ENCODE measurements at regions not wholly inside any gene's neighbourhood (a gene's known extent, or its start where the extent isn't known, plus 50 kb on each side); places are given as distances from the start of the nearest gene placed in this dataset.

DNA sequence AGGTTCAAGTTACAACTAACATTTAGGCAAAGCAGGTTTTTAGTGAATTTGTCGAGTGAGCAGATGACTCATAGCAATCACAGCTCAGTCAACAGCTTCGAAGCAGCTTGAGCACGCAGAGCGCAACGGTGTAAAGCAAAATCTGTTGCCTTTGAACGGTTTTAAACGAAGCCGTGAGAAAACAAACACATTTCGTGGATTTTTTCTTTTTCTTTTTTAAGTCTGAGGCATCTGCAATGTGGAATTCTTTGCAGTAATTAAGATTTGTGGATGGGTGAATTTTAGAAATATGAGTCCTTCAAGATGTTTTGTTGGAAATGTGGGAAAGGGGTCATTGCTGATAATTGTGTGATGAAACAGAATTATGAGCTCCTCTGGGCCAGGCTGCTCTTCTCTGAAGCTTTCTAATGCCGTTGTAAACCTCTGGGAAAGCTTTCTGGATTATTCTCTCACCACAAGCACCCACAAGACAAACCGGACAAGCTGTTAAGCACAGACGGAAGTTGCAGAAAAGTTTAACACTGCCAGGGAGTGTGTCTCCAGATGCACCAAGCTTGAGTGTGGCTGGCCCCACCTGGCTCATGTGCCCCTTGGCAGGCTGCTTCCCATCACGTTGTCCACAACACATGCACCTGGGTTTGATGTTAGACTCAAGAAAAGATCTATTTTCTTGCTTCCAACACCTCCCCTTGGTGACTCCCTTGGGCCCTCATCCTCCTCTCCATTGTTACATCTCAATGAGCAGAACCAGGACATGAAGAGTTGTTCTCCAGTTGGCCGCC, 224.7 kb downstream of the ACKR3 start:
- Histone ChIP-seq H3K9me3 (ENCODE audit: control insufficient read depth in 2 of 3, low read length in 3 of 3) (no peaks in the 10 kb centered on the region), H3K27ac (ENCODE audit: low read depth, low read length) (no peak overlapping the region), H3K4me1 (ENCODE audit: control insufficient read depth in 2 of 2, insufficient read depth in 2 of 2, low read length in 2 of 2) (no peaks in the 10 kb centered on the region), H3K27me3 (ENCODE audit: control insufficient read depth in 2 of 2, insufficient read depth in 2 of 2, low read length in 2 of 2) (no peaks in the 10 kb centered on the region), H3K36me3 (ENCODE audit: control insufficient read depth in 2 of 3, insufficient read depth in 3 of 3, low read length in 3 of 3) (no peaks in the 10 kb centered on the region), H3K4me3 (ENCODE audit: low read length) (no peak overlapping the region)
- intact Hi-C loops (cut with micrococcal nuclease), result no loop called here
- peaks cover 9 to 28% (median 10%) of the 10 kb centered on the region in 5 donors for H3K27me3 Mint-ChIP-seq
- no peaks in the 10 kb centered on the region for H3K36me3 Mint-ChIP-seq
- no peak overlapping the region for H3K27ac Mint-ChIP-seq
- ATAC-seq (no peak), DNase-seq (no peak)
- POLR2A ChIA-PET, result no interaction called here
- no peaks in the 10 kb centered on the region for H3K4me1 Mint-ChIP-seq
- CTCF ChIA-PET, result interaction anchor here (0.6 to 0.7 kb wide), 2 partner anchors 47 to 86 kb away, joined by 3 to 6 read pairs; no protein-coding TSS in a partner anchor
- no peak overlapping the region for H3K4me3 Mint-ChIP-seq
- H3K9me3 Mint-ChIP-seq, result peaks cover 0 to 3% (median 0%) of the 10 kb centered on the region in 11 donors

DNA sequence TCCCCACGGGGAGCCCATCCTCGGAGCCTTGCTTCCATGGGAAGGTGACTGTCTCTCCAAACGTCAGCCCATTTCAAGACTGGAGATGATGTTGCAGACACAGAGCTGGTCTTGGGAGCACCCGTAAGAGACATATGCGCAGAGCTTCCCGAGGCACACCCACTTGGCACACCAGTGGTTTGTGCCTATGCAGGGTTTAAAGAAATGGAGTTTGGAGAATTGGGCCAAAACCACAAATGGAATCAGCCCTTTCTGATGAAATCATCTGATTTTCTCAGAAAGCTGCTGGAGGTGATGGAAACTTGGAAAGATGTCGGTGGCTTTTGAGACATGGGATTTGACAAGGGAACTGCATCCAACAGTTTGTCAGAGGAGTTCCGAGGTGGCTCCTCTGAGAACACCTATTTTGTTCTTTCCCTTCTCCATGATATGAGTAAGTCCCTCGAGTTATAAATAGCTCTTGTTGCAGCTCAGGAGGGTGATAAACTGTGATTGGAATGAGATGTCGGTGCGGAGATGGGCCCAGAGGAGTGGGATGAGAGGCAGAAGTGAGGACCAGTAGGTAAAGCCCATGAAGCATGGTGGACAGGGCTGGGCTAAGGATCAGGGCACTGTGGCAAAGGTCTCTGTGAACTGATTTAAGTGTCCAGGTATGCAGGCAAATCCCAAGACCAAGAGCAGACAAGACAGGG, 225.7 kb downstream of the ACKR3 start:
- H3K36me3 Mint-ChIP-seq, result no peaks in the 10 kb centered on the region
- ATAC-seq (no peak), DNase-seq (no peak)
- intact Hi-C loops (cut with micrococcal nuclease), result no loop called here
- Histone ChIP-seq H3K27ac (ENCODE audit: low read depth, low read length) (no peak overlapping the region), H3K4me1 (ENCODE audit: control insufficient read depth in 2 of 2, insufficient read depth in 2 of 2, low read length in 2 of 2) (no peaks in the 10 kb centered on the region), H3K27me3 (ENCODE audit: control insufficient read depth in 2 of 2, insufficient read depth in 2 of 2, low read length in 2 of 2) (no peaks in the 10 kb centered on the region), H3K36me3 (ENCODE audit: control insufficient read depth in 2 of 3, insufficient read depth in 3 of 3, low read length in 3 of 3) (no peaks in the 10 kb centered on the region), H3K4me3 (ENCODE audit: low read length) (no peak overlapping the region), H3K9me3 (ENCODE audit: control insufficient read depth in 2 of 3, low read length in 3 of 3) (no peaks in the 10 kb centered on the region)
- no peak overlapping the region for H3K4me3 Mint-ChIP-seq
- H3K9me3 Mint-ChIP-seq, result peaks cover 0 to 3% (median 0%) of the 10 kb centered on the region in 11 donors
- H3K27ac Mint-ChIP-seq, result no peak overlapping the region
- CTCF ChIA-PET, result no interaction called here
- H3K27me3 Mint-ChIP-seq, result peaks cover 0 to 24% (median 6%) of the 10 kb centered on the region in 5 donors
- H3K4me1 Mint-ChIP-seq, result no peaks in the 10 kb centered on the region
- POLR2A ChIA-PET, result no interaction called here

DNA sequence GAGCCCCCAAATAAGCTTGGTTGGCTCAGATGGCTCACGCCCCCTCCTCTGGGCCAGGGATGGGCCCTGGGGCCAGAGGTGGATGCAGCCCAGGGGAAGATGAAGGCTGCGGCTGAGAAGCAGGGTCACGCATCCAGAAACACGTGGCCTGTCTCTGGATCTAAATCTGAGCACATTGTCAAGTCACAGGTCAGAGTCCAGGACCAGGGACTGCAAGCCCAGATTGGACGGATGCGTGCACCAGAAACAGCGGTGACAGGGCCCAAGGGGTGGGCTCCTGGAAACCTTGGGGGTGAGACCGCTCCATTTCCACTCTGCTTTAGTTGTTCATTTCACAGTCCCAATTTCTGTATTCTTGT, 226.2 kb downstream of the ACKR3 start:
- H3K27me3 Mint-ChIP-seq, result peaks cover under 1 to 24% (median 5%) of the 10 kb centered on the region in 5 donors
- no peaks in the 10 kb centered on the region for H3K27me3 ChIP-seq (ENCODE audit: control insufficient read depth in 2 of 2, insufficient read depth in 2 of 2, low read length in 2 of 2)
- no peak overlapping the region for H3K4me3 Mint-ChIP-seq
- H3K4me1 ChIP-seq (ENCODE audit: control insufficient read depth in 2 of 2, insufficient read depth in 2 of 2, low read length in 2 of 2), result no peaks in the 10 kb centered on the region
- peaks cover 0 to 5% (median 0%) of the 10 kb centered on the region in 11 donors for H3K9me3 Mint-ChIP-seq
- H3K27ac Mint-ChIP-seq, result no peak overlapping the region
- H3K36me3 Mint-ChIP-seq, result no peaks in the 10 kb centered on the region
- ATAC-seq (no peak), DNase-seq (no peak)
- H3K4me3 ChIP-seq (ENCODE audit: low read length), result no peak overlapping the region
- intact Hi-C loops (cut with micrococcal nuclease), result no loop called here
- ChIA-PET CTCF (no interaction called here), POLR2A (no interaction called here)
- H3K9me3 ChIP-seq (ENCODE audit: control insufficient read depth in 2 of 3, low read length in 3 of 3), result no peaks in the 10 kb centered on the region
- H3K27ac ChIP-seq (ENCODE audit: low read depth, low read length), result no peak overlapping the region
- no peaks in the 10 kb centered on the region for H3K4me1 Mint-ChIP-seq
- H3K36me3 ChIP-seq (ENCODE audit: control insufficient read depth in 2 of 3, insufficient read depth in 3 of 3, low read length in 3 of 3), result no peaks in the 10 kb centered on the region

DNA sequence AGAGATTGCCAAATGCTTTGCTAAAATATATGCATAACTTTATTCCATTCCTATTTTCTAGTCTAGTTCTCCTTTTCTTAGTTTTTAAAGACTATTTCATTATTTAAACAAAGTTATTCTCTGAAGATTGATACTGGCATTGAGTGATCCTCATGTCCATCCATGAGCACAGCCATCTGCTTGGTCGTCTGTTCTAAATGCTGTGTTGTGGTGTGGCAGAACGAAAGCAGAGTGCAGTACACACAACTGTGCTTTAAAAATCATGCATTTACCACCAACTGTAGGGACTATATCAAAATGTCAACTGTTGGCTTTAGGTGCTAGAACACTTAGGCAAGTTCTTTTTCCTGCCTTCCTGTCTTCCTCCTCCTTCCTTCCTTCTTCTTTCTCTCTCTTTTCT, 226.6 kb downstream of the ACKR3 start:
- no peak overlapping the region for H3K4me3 Mint-ChIP-seq
- Histone ChIP-seq H3K4me3 (ENCODE audit: low read length) (no peak overlapping the region), H3K9me3 (ENCODE audit: control insufficient read depth in 2 of 3, low read length in 3 of 3) (no peaks in the 10 kb centered on the region), H3K27me3 (ENCODE audit: control insufficient read depth in 2 of 2, insufficient read depth in 2 of 2, low read length in 2 of 2) (no peaks in the 10 kb centered on the region), H3K4me1 (ENCODE audit: control insufficient read depth in 2 of 2, insufficient read depth in 2 of 2, low read length in 2 of 2) (no peaks in the 10 kb centered on the region), H3K36me3 (ENCODE audit: control insufficient read depth in 2 of 3, insufficient read depth in 3 of 3, low read length in 3 of 3) (no peaks in the 10 kb centered on the region), H3K27ac (ENCODE audit: low read depth, low read length) (no peak overlapping the region)
- intact Hi-C loops (cut with micrococcal nuclease), result no loop called here
- peaks cover 0 to 9% (median 0%) of the 10 kb centered on the region in 11 donors for H3K9me3 Mint-ChIP-seq
- H3K36me3 Mint-ChIP-seq, result no peaks in the 10 kb centered on the region
- no peaks in the 10 kb centered on the region for H3K4me1 Mint-ChIP-seq
- H3K27ac Mint-ChIP-seq, result no peak overlapping the region
- ChIA-PET CTCF (no interaction called here), POLR2A (no interaction called here)
- no peak for DNase-seq
- peaks cover 2 to 24% (median 4%) of the 10 kb centered on the region in 5 donors for H3K27me3 Mint-ChIP-seq
- ATAC-seq, result no peak

DNA sequence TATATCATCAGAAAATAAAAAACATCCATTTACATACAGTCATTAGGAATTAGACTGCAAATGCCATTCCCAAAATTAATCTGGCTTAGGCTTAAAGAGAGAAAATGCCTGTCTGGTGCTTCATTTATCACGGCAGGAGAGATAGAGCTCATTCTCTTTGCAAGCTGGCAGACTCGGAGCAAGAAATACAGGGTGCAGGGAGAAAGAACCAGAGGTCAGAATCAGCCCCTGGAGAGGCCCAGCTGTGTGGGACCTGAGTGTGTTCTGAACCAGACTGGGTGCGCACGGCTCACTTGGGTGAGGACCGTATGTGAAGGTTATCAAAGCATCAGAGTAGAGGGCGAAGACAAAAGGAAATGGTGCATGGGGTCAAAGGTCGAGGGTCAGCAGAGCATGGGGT, 227.8 kb downstream of the ACKR3 start:
- Histone ChIP-seq H3K9me3 (ENCODE audit: control insufficient read depth in 2 of 3, low read length in 3 of 3) (no peaks in the 10 kb centered on the region), H3K4me1 (ENCODE audit: control insufficient read depth in 2 of 2, insufficient read depth in 2 of 2, low read length in 2 of 2) (no peaks in the 10 kb centered on the region), H3K4me3 (ENCODE audit: low read length) (no peak overlapping the region), H3K27ac (ENCODE audit: low read depth, low read length) (no peak overlapping the region), H3K36me3 (ENCODE audit: control insufficient read depth in 2 of 3, insufficient read depth in 3 of 3, low read length in 3 of 3) (no peaks in the 10 kb centered on the region), H3K27me3 (ENCODE audit: control insufficient read depth in 2 of 2, insufficient read depth in 2 of 2, low read length in 2 of 2) (no peaks in the 10 kb centered on the region)
- CTCF ChIA-PET, result no interaction called here
- peaks cover 0 to 9% (median 0%) of the 10 kb centered on the region in 11 donors for H3K9me3 Mint-ChIP-seq
- peaks cover 0 to 23% (median 7%) of the 10 kb centered on the region in 5 donors for H3K27me3 Mint-ChIP-seq
- no peaks in the 10 kb centered on the region for H3K36me3 Mint-ChIP-seq
- no peaks in the 10 kb centered on the region for H3K4me1 Mint-ChIP-seq
- H3K4me3 Mint-ChIP-seq, result no peak overlapping the region
- intact Hi-C loops (cut with micrococcal nuclease), result no loop called here
- DNase-seq (no peak), ATAC-seq (no peak)
- H3K27ac Mint-ChIP-seq, result no peak overlapping the region
- POLR2A ChIA-PET, result no interaction called here

DNA sequence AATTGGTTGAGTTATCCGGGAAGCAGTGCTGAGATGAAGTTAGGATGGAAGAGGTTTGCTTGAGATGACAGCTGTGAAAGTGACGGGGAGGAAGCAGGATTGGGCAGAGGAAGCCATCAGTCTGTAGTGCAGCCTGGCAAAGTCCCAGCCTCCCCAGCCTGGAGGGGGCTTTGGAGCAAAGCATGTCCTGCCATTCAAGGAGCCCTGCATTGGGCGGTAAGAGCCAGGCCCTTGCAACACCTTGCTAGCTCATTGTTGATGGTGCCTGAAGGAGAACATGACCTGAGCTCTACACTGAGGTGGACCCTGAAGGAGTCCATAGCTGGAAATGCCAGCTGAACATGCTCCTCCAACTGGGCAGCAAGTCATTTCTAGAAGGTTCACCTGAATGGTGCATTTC, 228.9 kb downstream of the ACKR3 start:
- Mint-ChIP-seq H3K9me3 (peaks cover 0 to 9% (median 0%) of the 10 kb centered on the region in 11 donors), H3K27me3 (peaks cover 0 to 26% (median 8%) of the 10 kb centered on the region in 5 donors), H3K4me3 (no peak overlapping the region), H3K36me3 (no peaks in the 10 kb centered on the region), H3K4me1 (no peaks in the 10 kb centered on the region), H3K27ac (no peak overlapping the region)
- intact Hi-C loops (cut with micrococcal nuclease), result no loop called here
- no peaks in the 10 kb centered on the region for H3K36me3 ChIP-seq (ENCODE audit: control insufficient read depth in 2 of 3, insufficient read depth in 3 of 3, low read length in 3 of 3)
- ATAC-seq (no peak), DNase-seq (no peak)
- ChIA-PET CTCF (no interaction called here), POLR2A (no interaction called here)
- H3K9me3 ChIP-seq (ENCODE audit: control insufficient read depth in 2 of 3, low read length in 3 of 3), result no peaks in the 10 kb centered on the region
- no peak overlapping the region for H3K4me3 ChIP-seq (ENCODE audit: low read length)
- no peak overlapping the region for H3K27ac ChIP-seq (ENCODE audit: low read depth, low read length)
- no peaks in the 10 kb centered on the region for H3K4me1 ChIP-seq (ENCODE audit: control insufficient read depth in 2 of 2, insufficient read depth in 2 of 2, low read length in 2 of 2)
- no peaks in the 10 kb centered on the region for H3K27me3 ChIP-seq (ENCODE audit: control insufficient read depth in 2 of 2, insufficient read depth in 2 of 2, low read length in 2 of 2)
